Stomach (tissue), 8 donors: ENCODE measurements at regions not wholly inside any gene's neighbourhood (a gene's known extent, or its start where the extent isn't known, plus 50 kb on each side); places are given as distances from the start of the nearest gene placed in this dataset.

Experiments used
- DNase-seq, 2 donors: peaks; one replicate each; pipeline versions ENCODE4 v3.0.0 to v3.0.0-alpha.2; 2013 to 2019
- H3K27ac ChIP-seq, 5 donors: fragments of 200-600 bp in 4 of 5; sonication (generic) in 4 of 5; one replicate each; pipeline ENCODE4 v1.5.1; 2013 to 2019; ENCODE audit warnings: mild to moderate bottlenecking in 1 of 5, moderate library complexity in 1 of 5
- H3K27me3 ChIP-seq, 3 donors: fragments of 200-600 bp; sonication (generic); one replicate each; pipeline ENCODE4 v1.5.1; 2017 to 2019; ENCODE audit warnings: mixed run types in 1 of 3
- H3K36me3 ChIP-seq, 4 donors: fragments of 200-600 bp; sonication (generic); 1 replicate in 3 of 4; 2 replicates in 1 of 4; pipeline ENCODE4 v1.5.1; 2016 to 2019
- H3K4me1 ChIP-seq, 4 donors: fragments of 200-600 bp; sonication (generic); one replicate each; pipeline ENCODE4 v1.5.1; 2016 to 2019
- H3K4me3 ChIP-seq, 4 donors: fragments of 200-600 bp; sonication (generic) in 3 of 4; one replicate each; pipeline ENCODE4 v1.5.1; 2016 to 2019; ENCODE audit warnings: mild to moderate bottlenecking in 1 of 4
- H3K9me3 ChIP-seq, 4 donors: fragments of 200-600 bp; sonication (generic); one replicate each; pipeline ENCODE4 v1.5.1; 2016 to 2019
- EP300 ChIP-seq: sonication (generic); formaldehyde crosslinking; IDR thresholded peaks from one replicate; pipeline ENCODE4 v1.6.1; 2017; ENCODE audit warnings: antibody characterized with exemption
- POLR2A ChIP-seq, 4 donors: fragments of 450-650 bp; IDR thresholded peaks; one replicate each; pipeline ENCODE4 v1.6.1; 2016; ENCODE audit warnings: antibody characterized with exemption in 4 of 4, control low read depth in 2 of 4, mild to moderate bottlenecking in 1 of 4, moderate library complexity in 1 of 4
- POLR2AphosphoS5 ChIP-seq, 3 donors: sonication (generic); formaldehyde crosslinking; IDR thresholded peaks; one replicate each; pipeline ENCODE4 v1.6.1; 2016; ENCODE audit warnings: antibody characterized with exemption in 3 of 3
- WGBS, 5 donors: extraction: QIAGEN DNeasy Blood & Tissue Kit in 3 of 5; methylation state at CpG; one replicate each; pipeline versions ENCODE4 v1.1.5 to v1.1.7; 2013 to 2018; 5-methylcytosine and 5-hydroxymethylcytosine counted together
- intact Hi-C: fragments of 100-400 bp; cut with DNase I; formaldehyde crosslinking; loops from one replicate; pipeline ENCODE4 v1.15.1; 2023; ENCODE audit warnings: low total_unique reads
- TF ChIP-seq, protein P1 (sequence below), 7 experiments: fragments of 450-650 bp in 4 of 7; fragments of 200-600 bp in 3 of 7; sonication (generic) in 3 of 7; IDR thresholded peaks; one replicate each; pipeline ENCODE4 v1.5.1; 2016 to 2019; ENCODE audit warnings: antibody characterized with exemption in 7 of 7, control low read depth in 2 of 7, mild to moderate bottlenecking in 1 of 7
- donor health status: healthy with polysubstance abuse.
- donor health status: Bipolar disorder and iron deficiency.
- donor health status: healthy.

- Histone ChIP-seq H3K4me1 (peaks cover 0 to 29% (median 13%) of the 10 kb centered on the region in 4 donors), H3K27ac (peak overlapping the region in 1 of 5 donors; percentile 0), H3K36me3 (no peaks in the 10 kb centered on the region), H3K4me3 (no peak overlapping the region), H3K27me3 (no peaks in the 10 kb centered on the region), H3K9me3 (no peaks in the 10 kb centered on the region)
- WGBS, 5 donors, result 43 to 51% (median 44%) methylated on average over 7 of the region's 7 CpGs
- intact Hi-C loops, result loop anchor here (10.0 kb wide), 1 partner anchor 222 kb away; no protein-coding TSS in a partner anchor
- TF ChIP-seq, protein P1, sequence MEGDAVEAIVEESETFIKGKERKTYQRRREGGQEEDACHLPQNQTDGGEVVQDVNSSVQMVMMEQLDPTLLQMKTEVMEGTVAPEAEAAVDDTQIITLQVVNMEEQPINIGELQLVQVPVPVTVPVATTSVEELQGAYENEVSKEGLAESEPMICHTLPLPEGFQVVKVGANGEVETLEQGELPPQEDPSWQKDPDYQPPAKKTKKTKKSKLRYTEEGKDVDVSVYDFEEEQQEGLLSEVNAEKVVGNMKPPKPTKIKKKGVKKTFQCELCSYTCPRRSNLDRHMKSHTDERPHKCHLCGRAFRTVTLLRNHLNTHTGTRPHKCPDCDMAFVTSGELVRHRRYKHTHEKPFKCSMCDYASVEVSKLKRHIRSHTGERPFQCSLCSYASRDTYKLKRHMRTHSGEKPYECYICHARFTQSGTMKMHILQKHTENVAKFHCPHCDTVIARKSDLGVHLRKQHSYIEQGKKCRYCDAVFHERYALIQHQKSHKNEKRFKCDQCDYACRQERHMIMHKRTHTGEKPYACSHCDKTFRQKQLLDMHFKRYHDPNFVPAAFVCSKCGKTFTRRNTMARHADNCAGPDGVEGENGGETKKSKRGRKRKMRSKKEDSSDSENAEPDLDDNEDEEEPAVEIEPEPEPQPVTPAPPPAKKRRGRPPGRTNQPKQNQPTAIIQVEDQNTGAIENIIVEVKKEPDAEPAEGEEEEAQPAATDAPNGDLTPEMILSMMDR (IDR thresholded peaks at IDR 0.05), result peak in 5 of 7 experiments; percentile 21 to 67 (median 47)
- TF ChIP-seq POLR2AphosphoS5 (IDR thresholded peaks at IDR 0.05), result no peak
- DNase-seq, result peak; percentile 47 to 84
Observed at GRCh38 chr7:18352339-18353255, 143.0 kb upstream of the HDAC9 start.

DNA sequence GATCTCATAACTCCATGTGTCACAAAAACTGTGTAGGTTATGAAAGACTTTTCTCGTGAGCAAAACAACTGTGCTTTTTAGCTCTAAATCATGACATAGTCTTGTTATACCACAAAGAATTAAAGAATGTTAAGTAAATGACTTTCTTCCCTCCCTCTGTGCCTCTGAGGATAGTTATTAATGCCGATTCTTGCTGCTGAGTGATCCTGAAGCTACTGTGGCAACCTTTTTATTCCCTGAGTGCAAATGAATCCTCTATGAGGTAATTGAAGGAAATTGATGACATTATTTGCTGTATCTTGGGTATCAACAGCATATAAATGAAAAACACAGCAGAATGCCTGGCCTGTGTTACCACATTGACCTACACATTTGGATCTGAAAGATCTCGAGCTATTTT is 142.2 kb upstream of the HDAC9 start:
- Histone ChIP-seq H3K4me3 (no peak overlapping the region), H3K4me1 (peaks cover 0 to 29% (median 13%) of the 10 kb centered on the region in 4 donors), H3K36me3 (no peaks in the 10 kb centered on the region), H3K27ac (no peak overlapping the region), H3K9me3 (no peaks in the 10 kb centered on the region), H3K27me3 (no peaks in the 10 kb centered on the region)
- no peak for TF ChIP-seq EP300
- no peak for TF ChIP-seq POLR2A (IDR thresholded peaks at IDR 0.05)
- TF ChIP-seq, protein P1 (IDR thresholded peaks at IDR 0.05), result no peak
- TF ChIP-seq POLR2AphosphoS5 (IDR thresholded peaks at IDR 0.05), result no peak
- intact Hi-C loops, result loop anchor here (10.0 kb wide), 1 partner anchor 221 kb away; no protein-coding TSS in a partner anchor
- WGBS, 5 donors, result 60 to 72% (median 62%) methylated on average over 3 of the region's 3 CpGs
- no peak for DNase-seq

GRCh38 chr7:18354108-18355085 is 141.2 kb upstream of the HDAC9 start:
- intact Hi-C loops, result loop anchor here (10.0 kb wide), 1 partner anchor 220 kb away; no protein-coding TSS in a partner anchor
- no peak overlapping the region for H3K27ac ChIP-seq
- no peaks in the 10 kb centered on the region for H3K36me3 ChIP-seq
- DNase-seq, result no peak
- 66 to 83% (median 71%) methylated on average over 6 of the region's 6 CpGs for WGBS, 5 donors
- TF ChIP-seq, protein P1 (IDR thresholded peaks at IDR 0.05), result no peak
- TF ChIP-seq EP300 (no peak), POLR2AphosphoS5 (IDR thresholded peaks at IDR 0.05) (no peak), POLR2A (IDR thresholded peaks at IDR 0.05) (no peak)
- no peaks in the 10 kb centered on the region for H3K27me3 ChIP-seq
- peaks cover 0 to 29% (median 13%) of the 10 kb centered on the region in 4 donors for H3K4me1 ChIP-seq
- no peaks in the 10 kb centered on the region for H3K9me3 ChIP-seq
- H3K4me3 ChIP-seq, result no peak overlapping the region

DNA sequence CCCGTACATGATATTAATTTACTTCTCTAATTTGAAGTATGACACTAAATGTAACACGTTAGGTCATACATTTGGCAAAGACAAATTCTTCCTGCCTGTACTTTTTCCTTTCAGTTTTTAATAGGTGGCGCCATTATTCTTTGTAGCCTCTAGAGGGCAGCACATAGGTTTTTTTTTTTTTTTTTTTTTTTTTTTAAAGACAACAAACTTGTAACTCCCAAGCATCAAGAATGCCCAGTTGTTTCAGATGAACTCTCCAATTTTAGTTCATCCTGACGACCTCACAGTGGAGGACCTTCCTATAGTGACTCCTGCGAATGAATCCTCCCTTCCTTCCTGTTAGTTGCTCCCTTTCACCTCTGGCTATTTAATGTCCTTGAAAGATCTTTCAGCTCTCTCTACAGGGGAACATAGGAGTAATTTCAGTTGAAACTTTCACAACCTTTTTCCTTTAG is 139.3 kb upstream of the HDAC9 start:
- Histone ChIP-seq H3K27ac (no peak overlapping the region), H3K4me1 (peaks cover 0 to 29% (median 13%) of the 10 kb centered on the region in 4 donors), H3K27me3 (no peaks in the 10 kb centered on the region), H3K36me3 (no peaks in the 10 kb centered on the region), H3K4me3 (no peak overlapping the region), H3K9me3 (no peaks in the 10 kb centered on the region)
- intact Hi-C loops, result loop anchor here (10.0 kb wide), 1 partner anchor 219 kb away; no protein-coding TSS in a partner anchor
- DNase-seq, result peak in 1 of 2 donors; percentile 49
- 5 to 10% (median 8%) methylated on average over 5 of the region's 5 CpGs for WGBS, 5 donors
- TF ChIP-seq POLR2AphosphoS5 (IDR thresholded peaks at IDR 0.05), result no peak
- TF ChIP-seq, protein P1 (IDR thresholded peaks at IDR 0.05), result peak in 5 of 7 experiments; percentile 32 to 73 (median 57)
